ENCODE measurements at regions not wholly inside any gene's neighbourhood (a gene's known extent, or its start where the extent isn't known, plus 50 kb on each side); places are given as distances from the start of the nearest gene placed in this dataset.

GRCh38 chr2:239538357-239539052 lies 137.7 kb upstream of the HDAC4 start:
- intact Hi-C loops (cut with micrococcal nuclease): no loop called here
- no peak for TF ChIP-seq CTCF (IDR thresholded peaks at IDR 0.05)
- no peak overlapping the region for H3K4me3 Mint-ChIP-seq

GRCh38 chr2:239537633-239538356 lies 137.0 kb upstream of the HDAC4 start:
- Mint-ChIP-seq H3K9me3 (peaks cover 3 to 22% (median 11%) of the 10 kb centered on the region in 7 donors), H3K4me3 (peak overlapping the region in 1 of 2 donors; percentile 7), H3K27me3 (ENCODE audit: low read depth in 3 of 3) (peaks cover 6 to 23% (median 23%) of the 10 kb centered on the region in 3 donors), H3K4me1 (peaks cover 11% of the 10 kb centered on the region), H3K27ac (no peak overlapping the region), H3K36me3 (peaks cover 0 to 3% of the 10 kb centered on the region in 2 donors)
- no peaks in the 10 kb centered on the region for H3K79me2 ChIP-seq (ENCODE audit: insufficient read depth, low read length)
- no peak overlapping the region for H2AFZ ChIP-seq (ENCODE audit: insufficient read depth, low read depth, low read length, poor library complexity, severe bottlenecking)
- no peaks in the 10 kb centered on the region for H4K20me1 ChIP-seq (ENCODE audit: insufficient read depth, low read length)
- peaks cover 5 to 11% of the 10 kb centered on the region in 2 donors for H3K4me1 ChIP-seq (ENCODE audit: control insufficient read depth in 1 of 2, insufficient read depth in 2 of 2, low read length in 2 of 2)
- no peak for TF ChIP-seq CTCF (IDR thresholded peaks at IDR 0.05)
- intact Hi-C loops (cut with micrococcal nuclease): no loop called here
- WGBS (ENCODE audit: insufficient coverage): 95% methylated on average over 7 of the region's 11 CpGs
- H3K9ac ChIP-seq (ENCODE audit: insufficient read depth, low read length, poor library complexity, severe bottlenecking): no peak overlapping the region
- no peak overlapping the region for H3K4me2 ChIP-seq (replicated peaks; ENCODE audit: extremely low read depth, low read length, poor library complexity, severe bottlenecking)
- H3K9me3 ChIP-seq (replicated peaks in 1 of 2; ENCODE audit: control insufficient read depth in 1 of 2, insufficient read depth in 1 of 2, low read length in 2 of 2): peaks cover 0 to 9% of the 10 kb centered on the region in 2 donors
- no peak for DNase-seq
- no peaks in the 10 kb centered on the region for H3K27me3 ChIP-seq (ENCODE audit: control insufficient read depth in 2 of 2, insufficient read depth in 2 of 2, low read length in 2 of 2)
- no peak overlapping the region for H3K27ac ChIP-seq (ENCODE audit: low read depth in 1 of 2, low read length in 2 of 2)
- no peak overlapping the region for H3K4me3 ChIP-seq (replicated peaks in 1 of 3; ENCODE audit: low read depth in 2 of 3, low read length in 3 of 3)
- H3K36me3 ChIP-seq (replicated peaks in 1 of 2; ENCODE audit: control insufficient read depth in 1 of 2, insufficient read depth in 2 of 2, low read length in 2 of 2): no peaks in the 10 kb centered on the region

More at GRCh38 chr2:239538357-239539052, 137.7 kb upstream of the HDAC4 start:
- Histone ChIP-seq H3K79me2 (ENCODE audit: insufficient read depth, low read length) (no peaks in the 10 kb centered on the region), H3K4me3 (replicated peaks in 1 of 3; ENCODE audit: low read depth in 2 of 3, low read length in 3 of 3) (no peak overlapping the region), H2AFZ (ENCODE audit: insufficient read depth, low read depth, low read length, poor library complexity, severe bottlenecking) (no peak overlapping the region), H3K36me3 (replicated peaks in 1 of 2; ENCODE audit: control insufficient read depth in 1 of 2, insufficient read depth in 2 of 2, low read length in 2 of 2) (no peaks in the 10 kb centered on the region), H3K9ac (ENCODE audit: insufficient read depth, low read length, poor library complexity, severe bottlenecking) (no peak overlapping the region), H3K9me3 (replicated peaks in 1 of 2; ENCODE audit: control insufficient read depth in 1 of 2, insufficient read depth in 1 of 2, low read length in 2 of 2) (peaks cover 0 to 9% of the 10 kb centered on the region in 2 donors), H3K4me1 (ENCODE audit: control insufficient read depth in 1 of 2, insufficient read depth in 2 of 2, low read length in 2 of 2) (peaks cover 5 to 9% of the 10 kb centered on the region in 2 donors), H3K27me3 (ENCODE audit: control insufficient read depth in 2 of 2, insufficient read depth in 2 of 2, low read length in 2 of 2) (no peaks in the 10 kb centered on the region), H3K4me2 (replicated peaks; ENCODE audit: extremely low read depth, low read length, poor library complexity, severe bottlenecking) (no peak overlapping the region), H4K20me1 (ENCODE audit: insufficient read depth, low read length) (no peaks in the 10 kb centered on the region), H3K27ac (ENCODE audit: low read depth in 1 of 2, low read length in 2 of 2) (no peak overlapping the region)
- H3K27ac Mint-ChIP-seq: no peak overlapping the region
- peaks cover 6% of the 10 kb centered on the region for H3K4me1 Mint-ChIP-seq
- H3K36me3 Mint-ChIP-seq: peaks cover 0 to 3% of the 10 kb centered on the region in 2 donors
- H3K9me3 Mint-ChIP-seq: peaks cover 3 to 20% (median 11%) of the 10 kb centered on the region in 7 donors
- WGBS (ENCODE audit: insufficient coverage): 81% methylated on average over 4 of the region's 10 CpGs
- DNase-seq: no peak
- peaks cover 4 to 21% (median 18%) of the 10 kb centered on the region in 3 donors for H3K27me3 Mint-ChIP-seq (ENCODE audit: low read depth in 3 of 3)
